HFF-Myc (cell line): ENCODE measurements at regions not wholly inside any gene's neighbourhood (a gene's known extent, or its start where the extent isn't known, plus 50 kb on each side); places are given as distances from the start of the nearest gene placed in this dataset.

Experiments
- DNase-seq: peaks from one replicate; pipeline ENCODE4 v3.0.0-alpha.2; 2011; ENCODE audit warnings: low read depth; ENCODE audit errors: extremely low read depth
- H3K4me3 ChIP-seq: replicated peaks from 2 replicates; pipeline ENCODE4 v1.5.1; 2011; ENCODE audit warnings: low read depth, mild to moderate bottlenecking, control low read depth, low read length
- TF ChIP-seq, protein P1 (sequence below): IDR thresholded peaks from 2 replicates; pipeline ENCODE4 v1.5.1; 2012; ENCODE audit warnings: mild to moderate bottlenecking, low read depth, low read length, control low read depth; ENCODE audit errors: missing control alignments

DNA sequence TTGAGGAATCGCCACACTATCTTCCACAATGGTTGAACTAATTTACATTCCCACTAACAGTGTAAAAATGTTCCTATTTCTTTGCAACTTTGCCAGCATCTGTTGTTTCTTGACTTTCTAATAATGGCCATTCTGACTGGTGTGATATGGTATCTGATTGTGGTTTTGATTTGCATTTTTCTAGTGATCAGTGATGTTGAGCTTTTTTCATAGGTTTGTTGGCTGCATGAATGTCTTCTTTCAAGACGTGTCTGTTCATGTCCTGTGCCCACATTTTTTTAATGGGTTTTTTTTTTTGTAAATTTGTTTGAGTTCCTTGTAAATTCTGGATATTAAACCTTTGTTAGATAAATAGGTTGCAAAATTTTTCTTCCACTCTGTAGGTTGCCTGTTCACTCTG is 615.9 kb downstream of the SEMA5A start:
- no peak overlapping the region for H3K4me3 ChIP-seq
- TF ChIP-seq, protein P1, sequence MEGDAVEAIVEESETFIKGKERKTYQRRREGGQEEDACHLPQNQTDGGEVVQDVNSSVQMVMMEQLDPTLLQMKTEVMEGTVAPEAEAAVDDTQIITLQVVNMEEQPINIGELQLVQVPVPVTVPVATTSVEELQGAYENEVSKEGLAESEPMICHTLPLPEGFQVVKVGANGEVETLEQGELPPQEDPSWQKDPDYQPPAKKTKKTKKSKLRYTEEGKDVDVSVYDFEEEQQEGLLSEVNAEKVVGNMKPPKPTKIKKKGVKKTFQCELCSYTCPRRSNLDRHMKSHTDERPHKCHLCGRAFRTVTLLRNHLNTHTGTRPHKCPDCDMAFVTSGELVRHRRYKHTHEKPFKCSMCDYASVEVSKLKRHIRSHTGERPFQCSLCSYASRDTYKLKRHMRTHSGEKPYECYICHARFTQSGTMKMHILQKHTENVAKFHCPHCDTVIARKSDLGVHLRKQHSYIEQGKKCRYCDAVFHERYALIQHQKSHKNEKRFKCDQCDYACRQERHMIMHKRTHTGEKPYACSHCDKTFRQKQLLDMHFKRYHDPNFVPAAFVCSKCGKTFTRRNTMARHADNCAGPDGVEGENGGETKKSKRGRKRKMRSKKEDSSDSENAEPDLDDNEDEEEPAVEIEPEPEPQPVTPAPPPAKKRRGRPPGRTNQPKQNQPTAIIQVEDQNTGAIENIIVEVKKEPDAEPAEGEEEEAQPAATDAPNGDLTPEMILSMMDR = no peak
- DNase-seq = no peak

DNA sequence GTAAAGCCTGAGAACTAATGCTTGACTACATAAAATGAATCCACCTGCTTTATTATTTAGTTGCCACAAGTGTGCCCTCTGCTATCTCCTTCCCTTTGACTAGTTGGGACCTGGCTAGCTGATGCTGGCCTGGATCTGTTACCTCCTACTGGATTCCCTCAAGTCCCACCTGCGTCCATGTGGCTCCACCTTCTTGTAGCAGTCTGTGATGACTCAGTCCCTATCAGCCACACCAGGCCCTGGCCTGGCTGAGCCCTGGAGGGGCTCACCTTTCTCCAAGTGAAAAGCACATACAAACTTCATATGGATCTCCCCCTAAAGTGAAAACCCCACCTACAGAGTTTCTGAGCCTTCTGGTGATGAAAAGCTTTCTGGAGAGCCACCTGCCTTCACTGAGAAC is 611.4 kb downstream of the SEMA5A start:
- no peak for DNase-seq
- no peak overlapping the region for H3K4me3 ChIP-seq
- TF ChIP-seq, protein P1 = no peak

DNA sequence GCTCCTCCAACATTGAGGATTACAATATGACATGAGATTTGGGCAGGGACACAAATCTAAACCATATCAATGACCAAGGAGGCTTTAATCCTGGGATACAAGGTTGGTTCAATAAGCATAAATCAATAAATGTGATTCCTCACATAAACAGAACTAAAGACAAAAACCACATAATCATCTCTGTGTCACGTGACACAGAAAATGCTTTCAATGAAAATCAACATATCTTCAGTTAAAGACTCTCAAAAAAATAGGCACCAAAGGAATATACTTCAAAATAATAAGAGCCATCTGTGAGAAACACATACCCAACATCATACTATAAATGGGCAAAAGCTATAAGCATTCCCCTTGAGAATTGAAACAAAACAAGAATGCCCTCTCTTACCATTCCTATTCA is 604.9 kb downstream of the SEMA5A start:
- DNase-seq = no peak
- no peak overlapping the region for H3K4me3 ChIP-seq
- TF ChIP-seq, protein P1 = no peak

DNA sequence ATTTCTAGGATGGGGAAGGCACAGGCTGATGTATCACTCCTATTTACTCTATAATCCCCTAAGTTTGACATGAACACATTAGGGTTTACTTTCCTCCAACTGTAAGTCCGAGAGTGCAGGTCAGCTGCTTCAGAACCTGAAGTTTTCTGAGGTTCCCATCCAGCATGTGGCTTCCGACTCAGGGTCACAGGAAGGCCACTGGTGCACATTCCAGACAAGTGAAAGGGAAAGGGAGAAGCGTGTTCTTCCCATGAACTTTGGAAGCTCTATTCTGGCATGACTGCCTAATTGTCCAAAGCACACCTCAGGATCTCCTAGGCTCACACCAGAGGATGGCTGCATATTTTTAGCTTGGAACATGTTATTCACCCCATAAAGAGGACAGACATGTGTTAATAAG is 602.6 kb downstream of the SEMA5A start:
- TF ChIP-seq, protein P1 = no peak
- DNase-seq = no peak
- no peak overlapping the region for H3K4me3 ChIP-seq

DNA sequence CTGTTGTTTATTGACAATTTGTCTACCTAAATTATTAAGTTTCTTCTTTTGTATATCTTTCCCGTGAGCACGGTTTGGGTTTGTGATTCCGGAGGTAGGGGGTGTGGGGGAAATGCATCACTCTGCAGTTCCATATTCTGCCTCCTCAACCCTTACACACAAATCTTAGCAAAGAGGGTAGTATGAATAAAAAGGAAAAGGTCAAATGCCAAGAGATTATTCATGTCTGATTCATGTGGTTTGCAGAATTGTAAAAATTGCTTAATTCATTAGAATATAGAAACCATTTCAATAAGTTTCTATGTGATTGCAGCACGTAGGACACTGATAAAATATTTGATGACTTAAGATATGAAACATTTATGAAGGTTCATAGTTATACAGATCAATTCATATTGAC is 601.9 kb downstream of the SEMA5A start:
- DNase-seq = no peak
- H3K4me3 ChIP-seq = no peak overlapping the region
- TF ChIP-seq, protein P1 = no peak

DNA sequence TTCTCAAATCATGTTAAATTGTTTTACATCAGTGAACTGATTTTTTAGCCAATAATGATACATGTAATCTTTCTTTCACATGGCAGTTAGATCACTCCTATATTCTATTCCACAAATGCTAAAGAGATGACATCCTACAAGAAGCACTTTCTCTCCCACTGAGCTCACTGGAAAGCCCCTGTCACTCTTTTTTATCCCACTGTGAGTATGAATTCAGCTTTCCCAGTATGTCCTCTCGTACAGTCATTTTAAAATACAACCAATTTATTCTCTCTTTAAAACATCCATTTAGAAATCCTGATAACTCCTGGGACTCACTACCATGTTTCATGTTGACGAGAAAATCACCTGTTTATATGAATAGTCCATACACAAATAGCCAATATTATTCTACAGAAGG is 599.9 kb downstream of the SEMA5A start:
- DNase-seq = no peak
- no peak overlapping the region for H3K4me3 ChIP-seq
- TF ChIP-seq, protein P1 = no peak

DNA sequence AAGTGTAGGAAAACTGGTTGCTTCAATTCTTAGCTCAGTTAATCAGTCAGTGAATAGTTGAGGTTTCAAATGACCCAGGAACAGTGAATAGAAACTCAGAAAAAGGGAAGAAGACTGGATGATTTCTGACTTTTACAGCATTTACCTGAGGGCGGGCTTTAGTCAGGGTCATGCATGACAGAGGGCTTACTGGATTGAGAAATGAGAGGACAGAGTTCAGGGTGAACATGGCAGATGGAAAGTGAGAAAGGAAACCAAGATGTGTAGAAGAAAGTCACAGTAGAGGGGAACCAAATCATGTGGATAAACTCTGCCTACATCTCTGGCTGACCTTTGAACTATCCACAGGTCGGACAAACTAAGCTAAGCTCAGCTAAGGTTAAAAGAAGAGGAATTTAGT is 596.0 kb downstream of the SEMA5A start:
- DNase-seq = no peak

More for the DNA sequence above, 596.0 kb downstream of the SEMA5A start:
- TF ChIP-seq, protein P1 = no peak
- H3K4me3 ChIP-seq = no peak overlapping the region
